ENCODE measurements at regions not wholly inside any gene's neighbourhood (a gene's known extent, or its start where the extent isn't known, plus 50 kb on each side); places are given as distances from the start of the nearest gene placed in this dataset.
"Not testable (repeated sequence)": the region's sequence is repeated elsewhere in the genome, so short reads cannot be mapped to it uniquely, and the experiment has no call there.

DNA sequence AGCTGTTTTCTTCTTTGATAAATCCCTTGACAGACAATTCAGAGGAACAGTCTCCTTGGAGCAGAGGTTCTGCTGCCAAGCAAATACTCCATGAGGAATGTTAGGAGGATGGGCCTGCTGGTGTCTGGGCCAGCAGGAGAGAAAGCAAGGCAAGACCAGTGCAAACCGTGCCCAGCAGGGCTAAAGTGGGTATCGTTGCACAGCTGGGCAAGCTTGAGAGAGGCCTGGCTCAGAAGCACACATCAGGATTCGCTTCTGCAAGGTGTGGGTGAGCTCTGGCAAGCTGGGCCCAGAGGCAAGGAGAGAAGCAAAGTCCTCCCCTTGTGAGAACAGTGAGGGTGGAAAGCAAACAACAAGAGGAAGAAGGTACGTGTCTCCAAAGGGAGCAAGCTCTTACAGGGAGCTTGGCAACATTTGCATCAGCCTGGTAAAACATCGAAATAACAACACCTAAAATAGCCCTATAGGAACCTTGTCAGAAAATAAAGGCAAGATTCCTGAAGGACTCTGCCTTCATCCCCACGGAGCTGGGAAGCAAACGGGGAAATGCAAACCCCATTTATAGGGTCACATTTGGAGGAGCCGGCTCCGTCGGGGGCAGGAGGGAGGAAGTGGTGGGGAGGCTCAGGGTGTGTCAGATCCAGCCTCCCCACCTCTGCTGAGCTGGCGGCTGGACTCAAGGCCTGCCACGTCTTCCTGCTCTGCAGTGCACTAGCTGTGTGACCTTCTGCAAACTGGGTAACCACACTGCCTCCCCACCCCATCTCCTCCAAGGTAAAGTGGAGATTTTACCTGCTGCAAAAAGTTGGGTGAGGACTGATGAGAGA lies 62.3 kb upstream of the HIVEP3 start:
- DNase-seq = peak in 1 of 2 experiments; percentile 35

DNA sequence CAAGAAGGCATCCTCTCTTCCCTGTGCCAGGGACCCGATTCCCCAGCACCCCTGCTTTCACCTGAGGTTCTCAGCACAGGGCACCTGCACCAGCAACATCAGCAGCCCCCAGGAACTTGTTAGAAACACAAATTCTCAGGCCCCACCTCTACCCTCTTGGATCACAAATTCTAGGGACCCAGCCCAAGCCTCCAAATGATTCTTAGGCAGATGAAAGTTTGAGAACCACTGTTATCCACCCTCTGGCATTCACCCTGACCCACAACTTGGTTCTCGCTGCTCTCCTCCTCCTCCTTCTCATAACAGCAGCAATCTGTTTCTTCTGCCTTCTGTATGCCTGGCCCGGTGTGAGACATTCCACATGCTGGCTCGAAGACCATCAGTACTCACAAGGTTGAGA lies 60.3 kb upstream of the HIVEP3 start:
- no peak for DNase-seq

DNA sequence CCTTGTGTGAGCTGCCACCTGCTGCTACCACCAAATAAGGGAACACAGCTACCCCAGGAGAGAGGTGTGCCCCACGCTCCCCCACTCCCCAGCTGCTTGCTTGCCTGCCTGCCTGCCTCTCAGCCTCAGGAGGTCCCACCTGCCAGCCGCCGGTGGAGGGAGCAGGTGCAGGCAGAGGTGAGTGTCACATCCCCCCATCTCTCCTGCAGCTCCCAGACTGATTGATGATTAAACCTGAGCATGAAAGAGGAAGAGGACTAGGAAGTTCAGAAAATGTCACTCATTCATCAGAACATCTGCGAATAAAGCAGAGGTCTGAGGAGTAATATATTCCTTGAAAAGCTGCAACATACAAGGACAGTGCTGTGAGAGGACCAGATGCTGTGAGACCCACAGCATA lies 58.6 kb upstream of the HIVEP3 start:
- DNase-seq = no peak

DNA sequence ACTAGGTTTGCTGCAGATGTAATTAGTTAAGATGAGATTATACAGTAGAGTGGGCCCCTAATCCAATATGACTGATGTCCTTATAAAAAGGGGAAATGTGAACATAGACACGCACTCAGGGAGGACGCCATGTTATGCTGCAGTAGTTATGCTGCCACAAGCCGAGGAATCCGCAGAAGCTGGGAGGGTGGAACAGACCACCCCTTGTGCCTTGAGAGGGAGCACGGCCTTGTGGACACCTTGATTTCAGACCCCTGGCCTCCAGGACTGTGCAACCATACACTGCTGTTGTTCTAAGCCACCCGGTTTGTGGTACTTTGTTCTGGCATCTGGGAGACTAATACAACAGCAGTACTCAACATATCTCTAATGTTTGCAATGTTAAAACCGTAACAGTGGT lies 57.9 kb upstream of the HIVEP3 start:
- no peak for DNase-seq

DNA sequence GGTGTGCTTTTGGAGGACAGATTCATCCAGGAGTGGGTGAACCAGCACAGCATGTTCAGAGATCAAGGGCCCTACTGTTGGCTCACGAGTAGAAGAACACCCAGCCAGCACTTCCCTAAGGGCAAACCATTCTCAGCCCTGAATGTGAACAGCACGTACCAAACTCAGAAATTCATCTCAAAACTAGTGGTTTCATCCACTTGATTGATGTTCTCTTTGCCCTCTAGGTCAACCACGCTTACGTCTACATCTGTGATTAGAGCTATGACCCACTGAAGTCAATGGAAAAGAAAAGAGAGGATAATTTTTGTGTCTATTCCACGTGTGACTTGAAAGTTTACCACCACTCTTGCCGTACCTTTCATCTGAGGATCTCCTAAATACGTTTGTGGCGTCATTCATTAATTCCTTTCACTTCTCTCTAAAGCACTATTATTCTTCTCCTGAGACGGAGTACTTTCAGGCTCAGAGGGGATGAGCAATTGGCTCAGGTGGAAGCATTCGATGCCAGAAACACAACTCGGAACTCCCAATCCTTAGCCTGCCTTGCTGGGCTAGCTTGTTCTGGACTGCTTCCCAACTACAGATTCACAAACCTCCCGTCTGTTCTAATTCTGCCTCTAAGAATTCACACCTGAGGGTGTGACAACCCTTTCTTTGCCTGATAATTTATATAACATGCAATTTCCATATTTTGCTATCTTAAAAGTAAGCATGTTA lies 57.3 kb upstream of the HIVEP3 start:
- no peak for DNase-seq

DNA sequence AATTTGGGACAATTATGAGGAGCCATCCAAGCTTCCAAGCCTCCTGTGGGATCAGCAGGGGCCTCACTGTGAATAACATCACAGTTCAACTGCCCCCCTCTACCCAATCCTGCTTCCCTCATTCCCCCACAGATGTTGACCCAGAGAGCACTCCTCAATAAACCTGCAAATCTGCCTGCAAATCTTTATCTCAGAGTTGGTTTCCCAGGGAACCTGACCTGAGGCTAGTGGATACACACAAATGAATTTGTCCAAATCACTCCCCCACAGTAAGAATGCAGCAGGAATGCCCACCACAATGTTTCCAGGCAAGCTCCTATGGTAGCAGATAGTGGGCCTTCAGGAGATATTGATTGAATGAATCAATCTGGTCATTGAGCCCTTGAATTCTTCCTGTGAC lies 56.4 kb upstream of the HIVEP3 start:
- no peak for DNase-seq

DNA sequence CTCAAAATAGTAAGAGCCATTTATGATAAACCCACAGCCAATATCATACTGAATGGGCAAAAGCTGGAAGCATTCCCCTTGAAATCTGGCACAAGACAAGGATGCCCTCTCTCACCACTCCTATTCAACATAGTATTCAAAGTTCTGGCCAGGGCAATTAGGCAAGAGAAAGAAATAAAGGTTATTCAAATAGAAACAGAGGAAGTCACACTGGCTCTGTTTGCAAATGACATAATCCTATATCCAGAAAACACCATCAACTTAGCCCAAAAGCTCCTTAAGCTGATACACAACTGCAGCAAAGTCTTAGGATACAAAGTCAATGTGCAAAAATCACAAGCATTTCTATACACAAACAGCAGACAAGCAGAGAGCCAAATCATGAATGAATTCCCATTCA lies 49.8 kb upstream of the HIVEP3 start:
- not testable (repeated sequence) for DNase-seq

Measured in activated T-cell treated with anti-CD3 and anti-CD28 coated beads, Interleukin-2, amount 50 U/mL, for 48 hours (primary cell).